ENCODE measurements at regions not wholly inside any gene's neighbourhood (a gene's known extent, or its start where the extent isn't known, plus 50 kb on each side); places are given as distances from the start of the nearest gene placed in this dataset.

- Histone ChIP-seq H3K79me2 (ENCODE audit: low read depth) (no peaks in the 10 kb centered on the region), H3K4me1 (no peaks in the 10 kb centered on the region), H2AFZ (replicated peaks) (no peak overlapping the region), H4K20me1 (ENCODE audit: low read depth) (no peaks in the 10 kb centered on the region), H3K36me3 (no peaks in the 10 kb centered on the region), H3F3A (ENCODE audit: low read depth) (no peaks in the 10 kb centered on the region), H3K4me3 (no peak overlapping the region), H3K27ac (no peak overlapping the region), H3K4me2 (no peak overlapping the region), H3K9me3 (ENCODE audit: low read depth) (no peaks in the 10 kb centered on the region), H3K9ac (no peak overlapping the region), H3K27me3 (no peaks in the 10 kb centered on the region)
- no peaks in the 10 kb centered on the region for H3K4me1 Mint-ChIP-seq
- no peak for TF ChIP-seq CTCF (IDR thresholded peaks at IDR 0.05)
- no peak for TF ChIP-seq EZH2phosphoT487 (IDR thresholded peaks at IDR 0.05)
- DNase-seq (ENCODE audit: low spot score), result no peak
- H3K4me3 Mint-ChIP-seq, result no peak overlapping the region
- no peak overlapping the region for H3K27ac Mint-ChIP-seq
- H3K36me3 Mint-ChIP-seq, result no peaks in the 10 kb centered on the region
- no peaks in the 10 kb centered on the region for H3K27me3 Mint-ChIP-seq (ENCODE audit: insufficient read depth, low read depth)
- no peaks in the 10 kb centered on the region for H3K9me3 Mint-ChIP-seq
Observed at GRCh38 chr1:194227161-194227560, 1040.7 kb upstream of the B3GALT2 start.

- no peak overlapping the region for H3K9ac ChIP-seq
- H3F3A ChIP-seq (ENCODE audit: low read depth), result no peaks in the 10 kb centered on the region
- H3K9me3 Mint-ChIP-seq, result no peaks in the 10 kb centered on the region
- no peaks in the 10 kb centered on the region for H4K20me1 ChIP-seq (ENCODE audit: low read depth)
- H3K27me3 ChIP-seq, result no peaks in the 10 kb centered on the region
- H3K36me3 ChIP-seq, result no peaks in the 10 kb centered on the region
- DNase-seq (ENCODE audit: low spot score), result no peak
- H3K9me3 ChIP-seq (ENCODE audit: low read depth), result no peaks in the 10 kb centered on the region
- no peaks in the 10 kb centered on the region for H3K4me1 ChIP-seq
- no peak overlapping the region for H3K27ac ChIP-seq
- no peak overlapping the region for H2AFZ ChIP-seq (replicated peaks)
- H3K79me2 ChIP-seq (ENCODE audit: low read depth), result no peaks in the 10 kb centered on the region
- no peak overlapping the region for H3K4me3 Mint-ChIP-seq
- no peaks in the 10 kb centered on the region for H3K36me3 Mint-ChIP-seq
- H3K4me1 Mint-ChIP-seq, result no peaks in the 10 kb centered on the region
- TF ChIP-seq EZH2phosphoT487 (IDR thresholded peaks at IDR 0.05) (no peak), CTCF (IDR thresholded peaks at IDR 0.05) (no peak), EZH2 (IDR thresholded peaks at IDR 0.05) (no peak)
- H3K27ac Mint-ChIP-seq, result no peak overlapping the region
- H3K27me3 Mint-ChIP-seq (ENCODE audit: insufficient read depth, low read depth), result no peaks in the 10 kb centered on the region
- H3K4me2 ChIP-seq, result no peak overlapping the region
- no peak overlapping the region for H3K4me3 ChIP-seq
Observed at GRCh38 chr1:194225821-194226220, 1039.4 kb upstream of the B3GALT2 start.

- Mint-ChIP-seq H3K27ac (no peak overlapping the region), H3K4me3 (no peak overlapping the region), H3K4me1 (no peaks in the 10 kb centered on the region), H3K9me3 (no peaks in the 10 kb centered on the region), H3K27me3 (ENCODE audit: insufficient read depth, low read depth) (no peaks in the 10 kb centered on the region), H3K36me3 (no peaks in the 10 kb centered on the region)
- DNase-seq (ENCODE audit: low spot score), result no peak
- Histone ChIP-seq H3K4me3 (no peak overlapping the region), H3K79me2 (ENCODE audit: low read depth) (no peaks in the 10 kb centered on the region), H3K9ac (no peak overlapping the region), H3K4me1 (no peaks in the 10 kb centered on the region), H3K27ac (no peak overlapping the region), H2AFZ (replicated peaks) (no peak overlapping the region), H3K4me2 (no peak overlapping the region), H3K36me3 (no peaks in the 10 kb centered on the region), H3F3A (ENCODE audit: low read depth) (no peaks in the 10 kb centered on the region), H3K9me3 (ENCODE audit: low read depth) (no peaks in the 10 kb centered on the region), H4K20me1 (ENCODE audit: low read depth) (no peaks in the 10 kb centered on the region), H3K27me3 (no peaks in the 10 kb centered on the region)
- TF ChIP-seq EZH2 (IDR thresholded peaks at IDR 0.05) (no peak), CTCF (IDR thresholded peaks at IDR 0.05) (no peak), EZH2phosphoT487 (IDR thresholded peaks at IDR 0.05) (no peak)
Observed at GRCh38 chr1:194223596-194223995, 1037.2 kb upstream of the B3GALT2 start.

GRCh38 chr1:194215448-194215847, 1029.0 kb upstream of the B3GALT2 start:
- no peak overlapping the region for H3K4me3 ChIP-seq
- no peak for DNase-seq (ENCODE audit: low spot score)
- H4K20me1 ChIP-seq (ENCODE audit: low read depth), result no peaks in the 10 kb centered on the region
- H3K4me1 ChIP-seq, result no peaks in the 10 kb centered on the region
- no peak overlapping the region for H3K27ac ChIP-seq
- H2AFZ ChIP-seq (replicated peaks), result no peak overlapping the region
- H3K27me3 Mint-ChIP-seq (ENCODE audit: insufficient read depth, low read depth), result no peaks in the 10 kb centered on the region
- no peaks in the 10 kb centered on the region for H3K4me1 Mint-ChIP-seq
- TF ChIP-seq EZH2 (IDR thresholded peaks at IDR 0.05) (no peak), CTCF (IDR thresholded peaks at IDR 0.05) (no peak), EZH2phosphoT487 (IDR thresholded peaks at IDR 0.05) (no peak)
- H3K9ac ChIP-seq, result no peak overlapping the region
- H3K27ac Mint-ChIP-seq, result no peak overlapping the region
- no peaks in the 10 kb centered on the region for H3K36me3 ChIP-seq
- H3K4me2 ChIP-seq, result no peak overlapping the region
- no peaks in the 10 kb centered on the region for H3F3A ChIP-seq (ENCODE audit: low read depth)
- H3K9me3 Mint-ChIP-seq, result no peaks in the 10 kb centered on the region
- no peaks in the 10 kb centered on the region for H3K36me3 Mint-ChIP-seq
- H3K27me3 ChIP-seq, result no peaks in the 10 kb centered on the region
- no peaks in the 10 kb centered on the region for H3K79me2 ChIP-seq (ENCODE audit: low read depth)
- H3K4me3 Mint-ChIP-seq, result no peak overlapping the region
- no peaks in the 10 kb centered on the region for H3K9me3 ChIP-seq (ENCODE audit: low read depth)

Data from neural progenitor cell (in vitro differentiated cells).